AML-193 (cell line): ENCODE measurements at regions not wholly inside any gene's neighbourhood (a gene's known extent, or its start where the extent isn't known, plus 50 kb on each side); places are given as distances from the start of the nearest gene placed in this dataset.

ENCODE experiments used
- DNase-seq, 2 experiments: peaks; one replicate each; lab custom pipeline; 2025; lab: John Stamatoyannopoulos, UW

- no peak for DNase-seq
These were observed 53.3 kb downstream of the FOXD1 start for GRCh38 chr5:73395256-73395655.

GRCh38 chr5:73394610-73395009 lies 54.0 kb downstream of the FOXD1 start:
- DNase-seq = no peak

GRCh38 chr5:73393611-73394489 lies 54.7 kb downstream of the FOXD1 start:
- no peak for DNase-seq

GRCh38 chr5:73392775-73393174 lies 55.8 kb downstream of the FOXD1 start:
- DNase-seq = no peak

GRCh38 chr5:73391441-73391881 lies 57.1 kb downstream of the FOXD1 start:
- peak in 1 of 2 experiments; percentile 13 for DNase-seq

- DNase-seq = no peak
These were observed 57.6 kb downstream of the FOXD1 start for GRCh38 chr5:73390972-73391371.

GRCh38 chr5:73388740-73389139 lies 59.8 kb downstream of the FOXD1 start:
- no peak for DNase-seq

GRCh38 chr5:73388306-73388684 lies 60.3 kb downstream of the FOXD1 start:
- DNase-seq = no peak

GRCh38 chr5:73387601-73388305 lies 60.8 kb downstream of the FOXD1 start:
- DNase-seq = no peak

GRCh38 chr5:73387149-73387591 lies 61.4 kb downstream of the FOXD1 start:
- DNase-seq = no peak

- no peak for DNase-seq
These were observed 63.7 kb downstream of the FOXD1 start for GRCh38 chr5:73384861-73385260.

GRCh38 chr5:73382401-73382740 lies 66.2 kb downstream of the FOXD1 start:
- DNase-seq = no peak

- DNase-seq = no peak
These were observed 66.8 kb downstream of the FOXD1 start for GRCh38 chr5:73381590-73382400.

- no peak for DNase-seq
These were observed 67.6 kb downstream of the FOXD1 start for GRCh38 chr5:73380710-73381589.

GRCh38 chr5:73380041-73380440 lies 68.5 kb downstream of the FOXD1 start:
- no peak for DNase-seq

- no peak for DNase-seq
These were observed 69.1 kb downstream of the FOXD1 start for GRCh38 chr5:73379435-73379834.

- DNase-seq = no peak
These were observed 69.8 kb downstream of the FOXD1 start for GRCh38 chr5:73378765-73379164.

GRCh38 chr5:73378070-73378469 lies 70.5 kb downstream of the FOXD1 start:
- no peak for DNase-seq

GRCh38 chr5:73376618-73377170 lies 71.9 kb downstream of the FOXD1 start:
- no peak for DNase-seq

- no peak for DNase-seq
These were observed 72.6 kb downstream of the FOXD1 start for GRCh38 chr5:73375949-73376348.

GRCh38 chr5:73375191-73375545 lies 73.4 kb downstream of the FOXD1 start:
- DNase-seq = no peak
